D341Med (cell line): ENCODE measurements at regions not wholly inside any gene's neighbourhood (a gene's known extent, or its start where the extent isn't known, plus 50 kb on each side); places are given as distances from the start of the nearest gene placed in this dataset.
"Not testable (repeated sequence)": the region's sequence is repeated elsewhere in the genome, so short reads cannot be mapped to it uniquely, and the experiment has no call there.

Experiments used
- DNase-seq: peaks from one replicate; pipeline ENCODE4 v3.0.0; 2012; ENCODE audit warnings: low spot score

- no peak for DNase-seq
Observed at GRCh38 chr21:15434163-15434905, 295.4 kb upstream of the USP25 start.

- no peak for DNase-seq
Observed at GRCh38 chr21:15436031-15436430, 293.8 kb upstream of the USP25 start.

GRCh38 chr21:15437883-15438282, 291.9 kb upstream of the USP25 start:
- no peak for DNase-seq

- no peak for DNase-seq
Observed at GRCh38 chr21:15439726-15440125, 290.1 kb upstream of the USP25 start.

- DNase-seq = no peak
Observed at GRCh38 chr21:15441060-15441493, 288.7 kb upstream of the USP25 start.

GRCh38 chr21:15441992-15442391, 287.8 kb upstream of the USP25 start:
- DNase-seq = no peak

- no peak for DNase-seq
Observed at GRCh38 chr21:15442743-15443469, 286.9 kb upstream of the USP25 start.

- no peak for DNase-seq
Observed at GRCh38 chr21:15443740-15444117, 286.1 kb upstream of the USP25 start.

- no peak for DNase-seq
Observed at GRCh38 chr21:15444118-15444960, 285.4 kb upstream of the USP25 start.

- no peak for DNase-seq
Observed at GRCh38 chr21:15445327-15445726, 284.5 kb upstream of the USP25 start.

GRCh38 chr21:15446223-15446622, 283.6 kb upstream of the USP25 start:
- DNase-seq = no peak

GRCh38 chr21:15449556-15449955, 280.2 kb upstream of the USP25 start:
- no peak for DNase-seq

- DNase-seq = no peak
Observed at GRCh38 chr21:15453261-15453660, 276.5 kb upstream of the USP25 start.

GRCh38 chr21:15453785-15454184, 276.0 kb upstream of the USP25 start:
- not testable (repeated sequence) for DNase-seq

GRCh38 chr21:15454931-15455330, 274.9 kb upstream of the USP25 start:
- DNase-seq = not testable (repeated sequence)

- no peak for DNase-seq
Observed at GRCh38 chr21:15455819-15456462, 273.8 kb upstream of the USP25 start.

- no peak for DNase-seq
Observed at GRCh38 chr21:15457965-15458364, 271.8 kb upstream of the USP25 start.

- no peak for DNase-seq
Observed at GRCh38 chr21:15462092-15462491, 267.7 kb upstream of the USP25 start.

- DNase-seq = no peak
Observed at GRCh38 chr21:15466329-15466728, 263.5 kb upstream of the USP25 start.

GRCh38 chr21:15468368-15468767, 261.4 kb upstream of the USP25 start:
- DNase-seq = no peak

- no peak for DNase-seq
Observed at GRCh38 chr21:15472108-15473040, 257.4 kb upstream of the USP25 start.
